Astrocyte of the spinal cord (primary cell): ENCODE measurements at regions not wholly inside any gene's neighbourhood (a gene's known extent, or its start where the extent isn't known, plus 50 kb on each side); places are given as distances from the start of the nearest gene placed in this dataset.
"Not testable (repeated sequence)": the region's sequence is repeated elsewhere in the genome, so short reads cannot be mapped to it uniquely, and the experiment has no call there.

Source experiments
- DNase-seq: peaks from one replicate; pipeline ENCODE4 v3.0.0; 2011; ENCODE audit warnings: low read depth, low spot score
- H3K4me3 ChIP-seq: 2 replicates; pipeline ENCODE4 v1.5.1; 2011; ENCODE audit warnings: low read depth, mild to moderate bottlenecking, low read length, moderate library complexity
- in situ Hi-C: cut with HindIII; loops from 2 replicates; pipeline ENCODE4 v1.10.0; 2017; ENCODE audit warnings: low sequenced_read_pairs
- TF ChIP-seq, protein P1 (sequence below): IDR thresholded peaks from 2 replicates; pipeline ENCODE4 v1.5.1; 2012; ENCODE audit warnings: low read depth, mild to moderate bottlenecking, low read length, inconsistent platforms

- no peak for DNase-seq
- in situ Hi-C loops = no loop called here
- TF ChIP-seq, protein P1, sequence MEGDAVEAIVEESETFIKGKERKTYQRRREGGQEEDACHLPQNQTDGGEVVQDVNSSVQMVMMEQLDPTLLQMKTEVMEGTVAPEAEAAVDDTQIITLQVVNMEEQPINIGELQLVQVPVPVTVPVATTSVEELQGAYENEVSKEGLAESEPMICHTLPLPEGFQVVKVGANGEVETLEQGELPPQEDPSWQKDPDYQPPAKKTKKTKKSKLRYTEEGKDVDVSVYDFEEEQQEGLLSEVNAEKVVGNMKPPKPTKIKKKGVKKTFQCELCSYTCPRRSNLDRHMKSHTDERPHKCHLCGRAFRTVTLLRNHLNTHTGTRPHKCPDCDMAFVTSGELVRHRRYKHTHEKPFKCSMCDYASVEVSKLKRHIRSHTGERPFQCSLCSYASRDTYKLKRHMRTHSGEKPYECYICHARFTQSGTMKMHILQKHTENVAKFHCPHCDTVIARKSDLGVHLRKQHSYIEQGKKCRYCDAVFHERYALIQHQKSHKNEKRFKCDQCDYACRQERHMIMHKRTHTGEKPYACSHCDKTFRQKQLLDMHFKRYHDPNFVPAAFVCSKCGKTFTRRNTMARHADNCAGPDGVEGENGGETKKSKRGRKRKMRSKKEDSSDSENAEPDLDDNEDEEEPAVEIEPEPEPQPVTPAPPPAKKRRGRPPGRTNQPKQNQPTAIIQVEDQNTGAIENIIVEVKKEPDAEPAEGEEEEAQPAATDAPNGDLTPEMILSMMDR = no peak
- H3K4me3 ChIP-seq = no peak overlapping the region
These were observed 85.4 kb upstream of the CEP78 start for GRCh38 chr9:78150312-78150982.

DNA sequence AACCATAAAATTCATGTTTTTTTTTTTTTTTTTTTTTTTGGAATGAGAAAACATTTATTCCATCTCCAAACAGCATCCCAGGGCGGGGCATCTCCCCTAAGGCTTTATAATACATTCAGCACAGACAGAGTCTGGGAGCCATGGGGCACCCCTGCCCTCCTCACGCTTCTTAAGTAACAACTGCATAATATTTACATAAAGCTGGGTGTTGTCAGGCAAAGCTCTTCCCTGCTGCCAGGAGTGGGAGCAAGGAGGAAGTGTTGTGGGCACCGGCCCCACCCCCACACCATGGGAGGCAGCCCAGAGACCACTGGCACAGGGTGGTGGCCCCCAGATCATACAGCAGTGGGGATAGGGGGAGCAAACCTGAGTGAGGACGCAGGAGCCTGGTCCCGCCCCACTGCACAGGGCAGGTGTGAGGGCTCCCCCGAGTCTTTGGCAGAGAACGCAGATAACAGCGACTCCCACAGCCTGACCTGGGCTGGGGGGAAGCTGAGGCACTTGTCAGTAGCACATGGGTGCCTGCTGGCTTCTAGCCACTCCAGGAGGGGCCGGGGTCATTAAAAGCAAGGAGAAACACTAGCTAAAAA lies 86.1 kb upstream of the CEP78 start:
- no peak for DNase-seq
- H3K4me3 ChIP-seq = no peak overlapping the region
- in situ Hi-C loops = no loop called here
- TF ChIP-seq, protein P1 = no peak

DNA sequence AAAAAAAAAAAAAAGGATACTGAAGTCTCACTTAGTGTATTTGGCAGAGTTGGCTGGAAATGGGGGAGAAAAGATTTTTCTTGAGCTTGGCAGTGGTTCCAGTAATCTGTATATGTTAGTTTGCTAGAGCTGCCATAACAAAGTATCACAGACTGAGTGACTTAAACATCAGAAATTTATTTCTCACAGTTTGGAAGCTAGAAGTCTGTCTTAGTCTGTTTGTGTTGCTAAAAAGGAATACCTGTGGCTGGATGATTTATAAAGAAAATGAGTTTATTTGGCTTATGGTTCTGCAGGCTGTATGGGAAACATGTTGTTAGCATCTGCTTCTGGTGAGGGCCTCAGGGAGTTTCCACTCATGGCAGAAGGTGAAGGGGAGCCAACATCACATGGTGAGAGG lies 89.6 kb upstream of the CEP78 start:
- in situ Hi-C loops = no loop called here
- H3K4me3 ChIP-seq = no peak overlapping the region
- TF ChIP-seq, protein P1 = no peak
- no peak for DNase-seq

DNA sequence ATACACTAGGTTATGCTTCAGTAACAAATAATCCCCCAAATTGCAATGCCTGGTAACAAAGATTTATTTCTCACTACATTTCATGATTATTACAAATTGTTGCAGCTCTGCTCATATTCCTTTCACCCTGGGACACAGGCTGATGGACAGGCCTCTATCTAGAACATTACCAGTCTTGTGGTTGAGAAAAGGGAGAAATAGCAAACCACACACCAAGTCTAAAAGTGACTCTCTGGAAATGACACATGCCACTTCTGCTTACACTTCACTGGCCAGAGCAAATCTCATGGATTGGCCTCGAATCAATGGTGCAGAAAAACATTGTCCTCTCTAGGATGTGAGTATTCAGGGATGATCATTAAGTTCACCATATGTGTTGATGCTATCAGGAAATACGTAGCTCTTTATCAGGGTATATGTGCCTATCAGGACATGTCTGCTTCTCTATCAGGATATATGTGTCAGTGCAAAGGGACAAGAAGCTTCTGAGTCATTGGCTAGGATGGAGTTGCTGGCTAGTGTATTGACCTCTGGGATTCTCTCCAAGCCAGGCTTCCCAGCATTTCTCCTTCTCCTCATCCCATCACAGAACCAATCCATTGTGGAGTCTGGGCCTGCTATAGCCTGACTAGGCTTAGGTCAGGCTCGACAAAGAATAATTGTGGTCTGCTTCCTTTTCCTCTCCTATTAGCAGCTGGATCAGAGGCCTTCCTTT lies 91.1 kb upstream of the CEP78 start:
- in situ Hi-C loops = no loop called here
- no peak overlapping the region for H3K4me3 ChIP-seq
- TF ChIP-seq, protein P1 = no peak
- no peak for DNase-seq

- DNase-seq = no peak
- in situ Hi-C loops = no loop called here
- TF ChIP-seq, protein P1 = no peak
- no peak overlapping the region for H3K4me3 ChIP-seq
These were observed 91.9 kb upstream of the CEP78 start for GRCh38 chr9:78144008-78144381.

DNA sequence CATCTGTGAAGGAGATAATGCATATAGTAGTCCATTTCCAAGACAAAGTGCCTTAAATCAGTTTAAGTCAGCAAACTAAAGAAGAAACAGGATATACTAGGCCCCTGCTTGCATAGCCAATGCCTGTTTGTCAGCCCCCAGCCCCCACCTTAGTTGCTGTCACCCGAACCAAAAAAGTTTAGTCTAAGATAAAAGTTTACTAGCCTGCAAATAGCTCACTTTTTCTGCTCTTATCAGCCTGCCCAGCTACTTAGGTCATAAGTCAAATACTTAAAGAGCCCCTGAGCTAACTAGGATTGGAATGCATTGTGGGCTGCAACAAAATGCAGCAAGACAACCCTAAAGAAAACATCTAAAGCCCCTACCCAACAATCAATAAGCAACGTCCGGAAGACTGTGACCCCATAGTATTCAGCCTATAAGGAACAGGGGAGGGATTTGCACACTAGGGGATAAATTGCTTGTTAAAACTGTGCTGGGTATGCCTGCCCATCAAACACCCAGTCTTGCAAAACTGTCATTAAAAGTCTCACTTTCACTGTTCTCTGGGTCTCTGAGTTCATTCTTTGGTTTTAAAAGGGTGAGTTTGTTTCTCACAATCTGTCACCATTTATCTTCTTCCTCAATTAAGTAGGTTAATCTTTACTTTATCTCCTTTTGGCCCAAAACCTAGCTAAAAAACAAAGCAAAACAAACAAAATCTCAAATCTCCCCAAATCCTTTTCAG lies 92.4 kb upstream of the CEP78 start:
- TF ChIP-seq, protein P1 = no peak
- in situ Hi-C loops = no loop called here
- no peak for DNase-seq
- H3K4me3 ChIP-seq = no peak overlapping the region

DNA sequence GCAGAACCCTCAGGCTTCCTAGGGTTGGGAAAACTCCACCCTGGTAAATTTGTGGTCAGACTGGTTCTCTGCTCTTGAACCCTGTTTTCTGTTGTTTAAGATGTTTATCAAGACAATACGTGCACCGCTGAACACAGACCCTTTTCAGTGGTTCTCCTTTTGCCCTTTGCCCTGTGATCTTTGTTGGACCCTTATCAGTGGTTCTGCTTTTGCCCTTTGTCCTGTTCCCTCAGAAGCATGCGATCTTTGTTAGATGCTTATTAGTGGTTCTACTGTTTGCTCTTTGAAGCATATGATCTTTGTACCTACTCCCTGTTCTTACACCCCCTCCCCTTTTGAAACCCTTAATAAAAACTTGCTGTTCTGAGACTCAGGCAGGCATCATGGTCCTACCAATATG lies 93.6 kb upstream of the CEP78 start:
- DNase-seq, H3K4me3 ChIP-seq, in situ Hi-C loops: not testable (repeated sequence)
